LNCAP (cell line): ENCODE measurements at regions not wholly inside any gene's neighbourhood (a gene's known extent, or its start where the extent isn't known, plus 50 kb on each side); places are given as distances from the start of the nearest gene placed in this dataset.

Source experiments
- TF ChIP-seq, protein P1 (sequence below): fragments of 450-650 bp; IDR thresholded peaks from 2 replicates; pipeline ENCODE4 v1.5.1; 2017; ENCODE audit warnings: mild to moderate bottlenecking

DNA sequence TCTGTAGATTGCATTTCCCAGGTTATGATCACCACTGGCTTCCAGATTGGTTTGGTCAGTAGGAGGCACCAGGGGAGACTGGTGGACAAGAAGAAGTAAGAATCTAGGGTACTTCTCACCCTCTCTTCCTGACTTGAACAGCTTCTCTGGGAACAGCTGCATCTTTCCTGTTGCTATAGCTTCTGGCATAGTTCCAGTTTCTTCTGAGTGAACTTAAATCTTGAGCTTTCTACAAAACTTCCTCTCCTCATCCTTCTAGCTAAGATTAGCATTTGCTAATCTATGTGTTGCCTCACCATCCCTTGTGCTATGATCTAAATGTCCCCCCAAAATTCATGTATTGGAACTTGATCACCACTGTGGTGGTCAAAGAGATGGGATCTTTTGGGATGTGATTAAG, 724.6 kb downstream of the UTRN start:
- TF ChIP-seq, protein P1, sequence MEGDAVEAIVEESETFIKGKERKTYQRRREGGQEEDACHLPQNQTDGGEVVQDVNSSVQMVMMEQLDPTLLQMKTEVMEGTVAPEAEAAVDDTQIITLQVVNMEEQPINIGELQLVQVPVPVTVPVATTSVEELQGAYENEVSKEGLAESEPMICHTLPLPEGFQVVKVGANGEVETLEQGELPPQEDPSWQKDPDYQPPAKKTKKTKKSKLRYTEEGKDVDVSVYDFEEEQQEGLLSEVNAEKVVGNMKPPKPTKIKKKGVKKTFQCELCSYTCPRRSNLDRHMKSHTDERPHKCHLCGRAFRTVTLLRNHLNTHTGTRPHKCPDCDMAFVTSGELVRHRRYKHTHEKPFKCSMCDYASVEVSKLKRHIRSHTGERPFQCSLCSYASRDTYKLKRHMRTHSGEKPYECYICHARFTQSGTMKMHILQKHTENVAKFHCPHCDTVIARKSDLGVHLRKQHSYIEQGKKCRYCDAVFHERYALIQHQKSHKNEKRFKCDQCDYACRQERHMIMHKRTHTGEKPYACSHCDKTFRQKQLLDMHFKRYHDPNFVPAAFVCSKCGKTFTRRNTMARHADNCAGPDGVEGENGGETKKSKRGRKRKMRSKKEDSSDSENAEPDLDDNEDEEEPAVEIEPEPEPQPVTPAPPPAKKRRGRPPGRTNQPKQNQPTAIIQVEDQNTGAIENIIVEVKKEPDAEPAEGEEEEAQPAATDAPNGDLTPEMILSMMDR, result no peak

DNA sequence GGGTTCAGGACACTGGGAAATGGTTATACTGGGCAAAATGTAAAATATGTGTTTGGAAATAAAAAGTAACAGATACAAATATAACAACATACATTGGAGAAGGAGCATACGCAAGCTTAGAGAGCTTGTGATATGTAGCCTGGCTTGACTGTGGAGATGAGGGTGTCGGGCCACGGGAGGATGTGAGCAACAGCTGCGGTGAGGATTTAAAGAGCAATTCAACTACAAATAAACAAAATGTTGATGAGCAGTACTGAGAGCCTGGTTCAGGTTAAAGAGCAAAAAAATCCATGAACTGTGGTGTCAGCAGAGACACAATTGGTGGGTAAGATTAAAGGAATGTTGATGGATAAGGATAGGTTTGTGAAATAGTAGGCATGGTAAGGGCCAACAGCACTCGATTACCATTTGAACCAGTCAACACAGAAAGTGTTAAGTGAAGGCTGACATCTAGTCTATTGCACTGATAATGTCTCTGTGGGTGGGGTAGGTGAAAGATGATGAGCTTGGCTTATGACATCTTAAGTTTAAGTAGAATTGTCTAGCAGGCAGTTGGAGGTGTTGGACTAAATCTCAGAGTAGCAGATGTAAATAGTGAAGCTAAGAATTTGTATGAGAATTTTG, 723.2 kb downstream of the EPM2A start:
- TF ChIP-seq, protein P1, result no peak

DNA sequence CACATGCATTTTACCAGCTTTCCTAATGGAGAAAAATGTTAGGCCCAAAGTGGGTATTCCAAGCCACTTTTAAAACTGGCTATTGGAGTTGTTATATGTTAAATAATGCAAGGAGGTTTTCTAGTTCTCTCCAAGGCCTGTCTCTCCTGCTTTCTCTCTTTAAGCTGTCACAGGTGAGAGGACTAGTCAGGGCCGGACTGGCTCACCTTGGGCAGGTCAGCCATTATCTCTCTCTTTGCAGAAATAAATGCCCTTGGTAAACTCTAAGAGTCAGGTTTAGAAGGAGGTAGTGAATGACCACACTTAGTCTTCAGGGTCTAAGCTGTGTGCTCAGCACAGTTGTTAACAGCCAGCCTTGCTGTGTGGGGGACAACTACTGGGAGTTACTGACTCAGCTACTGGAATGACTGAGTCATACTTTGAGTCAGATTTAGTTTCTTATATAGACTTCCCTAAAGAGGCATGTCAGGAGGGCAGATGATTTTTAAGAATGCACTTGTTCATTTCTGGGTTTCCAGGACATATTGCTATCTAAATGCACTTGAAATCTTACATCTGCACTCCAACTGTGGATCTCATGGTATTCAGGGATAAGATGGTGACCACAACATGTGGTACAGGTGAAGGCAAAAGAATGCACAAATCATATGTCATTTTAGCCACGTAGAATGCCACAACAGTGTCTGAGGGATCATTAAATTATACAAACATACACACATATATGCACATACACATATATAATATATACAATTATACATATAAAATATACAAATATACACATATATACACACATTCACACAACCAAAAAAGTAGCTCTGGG, 719.4 kb downstream of the EPM2A start:
- TF ChIP-seq, protein P1, result no peak

DNA sequence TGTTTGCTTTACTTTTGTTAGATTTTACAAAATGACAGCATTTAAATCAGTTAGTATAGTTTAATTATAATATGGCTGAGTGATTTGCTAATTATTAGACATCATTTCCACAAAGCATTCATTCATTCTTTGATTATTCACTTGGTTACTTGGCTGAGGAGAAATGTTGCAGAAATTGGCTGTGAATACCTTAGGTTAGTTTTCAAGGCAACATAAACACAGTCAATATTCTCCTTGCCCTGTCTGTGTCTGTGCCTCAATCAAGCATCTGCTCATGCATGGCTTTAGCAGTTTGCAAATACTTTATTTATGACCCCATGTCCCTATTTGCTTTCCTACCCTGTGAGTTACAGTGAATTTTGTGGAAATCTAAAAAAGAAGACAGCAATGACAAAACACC, 718.3 kb downstream of the EPM2A start:
- TF ChIP-seq, protein P1, result no peak

DNA sequence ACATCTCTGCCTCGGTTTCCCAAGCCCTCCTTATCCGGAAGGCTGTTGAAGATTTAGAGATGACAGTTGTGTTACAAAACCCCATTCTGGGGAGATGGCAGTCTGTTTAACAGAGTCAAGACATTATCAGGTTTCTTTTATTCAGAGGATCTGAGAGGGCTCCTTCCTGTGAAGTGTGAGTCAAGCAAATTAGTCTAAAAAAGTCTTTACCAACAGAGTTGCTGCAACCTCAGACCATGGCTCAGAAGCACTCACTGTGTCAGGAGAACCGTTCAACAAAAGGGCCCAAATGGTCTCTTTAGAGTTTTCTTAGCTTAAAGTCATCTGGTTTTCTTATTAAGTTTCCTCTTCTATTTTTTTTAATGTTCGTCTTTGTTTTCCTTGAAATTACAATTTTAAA, 717.8 kb downstream of the EPM2A start:
- TF ChIP-seq, protein P1, result no peak

DNA sequence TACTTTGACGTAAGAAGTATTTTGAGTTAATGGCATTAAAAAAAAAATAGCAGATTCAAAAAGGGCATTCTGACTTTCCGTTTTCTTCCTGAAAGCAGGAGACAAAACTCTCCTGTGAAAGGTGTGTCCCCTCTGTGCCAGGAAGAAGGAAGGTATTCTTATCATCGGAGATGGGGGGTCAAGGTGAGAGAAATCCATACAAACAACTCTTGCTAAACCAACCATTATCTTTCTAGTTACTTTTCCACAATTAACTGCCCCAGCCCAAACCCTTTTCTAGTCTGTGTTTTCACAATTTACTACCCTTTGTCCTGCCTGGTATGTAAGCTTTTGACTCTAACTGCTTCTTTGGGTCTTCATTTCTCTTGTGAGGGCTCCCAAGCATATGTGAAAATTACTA, 717.3 kb downstream of the EPM2A start:
- TF ChIP-seq, protein P1, result no peak

DNA sequence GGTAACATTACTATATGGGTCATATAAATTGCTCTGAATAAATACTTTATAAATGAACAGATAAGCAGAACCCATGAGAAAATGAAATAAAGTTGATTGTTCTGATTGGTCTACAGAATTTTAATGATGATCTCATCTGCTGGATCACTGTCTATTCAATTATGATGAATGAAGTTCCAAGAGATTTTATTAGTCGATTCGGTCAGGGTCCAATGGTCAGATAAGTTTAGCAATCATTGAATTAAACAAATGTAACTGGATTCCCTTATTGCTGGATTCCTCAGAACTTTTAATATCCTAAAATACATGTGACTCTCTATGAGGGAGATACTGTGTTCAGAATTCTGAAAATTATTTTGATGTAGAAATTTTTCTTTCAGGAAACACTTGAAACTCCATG, 715.2 kb downstream of the EPM2A start:
- TF ChIP-seq, protein P1, result no peak
